Middle frontal gyrus (tissue), 1 donor: ENCODE measurements at regions not wholly inside any gene's neighbourhood (a gene's known extent, or its start where the extent isn't known, plus 50 kb on each side); places are given as distances from the start of the nearest gene placed in this dataset.
"Not testable (repeated sequence)": the region's sequence is repeated elsewhere in the genome, so short reads cannot be mapped to it uniquely, and the experiment has no call there.

ENCODE experiments used
- DNase-seq: peaks from one replicate; pipeline ENCODE4 v3.0.0-alpha.2; 2015; ENCODE audit warnings: low spot score; ENCODE audit errors: extremely low spot score

DNA sequence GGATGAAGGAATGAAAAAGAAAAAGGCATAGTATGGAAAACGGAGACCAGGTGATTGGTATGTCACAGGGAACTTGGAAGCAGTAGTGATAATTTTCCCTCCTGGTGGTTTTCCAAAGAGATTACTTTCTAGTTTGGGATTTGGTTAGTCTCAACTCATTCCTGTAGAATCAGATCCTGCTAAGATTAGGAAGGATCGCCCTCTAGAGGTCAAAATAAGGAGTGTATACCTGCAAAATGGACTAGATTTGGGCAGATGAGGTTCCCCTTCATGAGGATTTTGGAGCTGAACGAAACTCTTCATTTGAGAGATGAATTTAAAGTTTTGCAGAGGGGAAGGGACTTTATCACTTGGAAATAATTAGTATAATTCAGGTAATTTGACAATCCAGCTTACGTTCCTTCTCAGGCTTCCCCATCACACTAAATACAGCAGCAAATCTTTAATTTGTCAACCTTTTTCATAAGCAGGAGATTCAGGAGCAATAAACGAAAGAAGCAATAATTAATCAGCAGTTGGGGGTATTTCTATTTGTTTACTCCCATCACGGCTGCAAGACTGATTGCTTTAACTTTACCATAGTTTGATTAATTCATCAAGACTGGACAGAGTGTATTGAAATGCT, 65.2 kb downstream of the CCDC195 start:
- DNase-seq = peak; percentile 58

DNA sequence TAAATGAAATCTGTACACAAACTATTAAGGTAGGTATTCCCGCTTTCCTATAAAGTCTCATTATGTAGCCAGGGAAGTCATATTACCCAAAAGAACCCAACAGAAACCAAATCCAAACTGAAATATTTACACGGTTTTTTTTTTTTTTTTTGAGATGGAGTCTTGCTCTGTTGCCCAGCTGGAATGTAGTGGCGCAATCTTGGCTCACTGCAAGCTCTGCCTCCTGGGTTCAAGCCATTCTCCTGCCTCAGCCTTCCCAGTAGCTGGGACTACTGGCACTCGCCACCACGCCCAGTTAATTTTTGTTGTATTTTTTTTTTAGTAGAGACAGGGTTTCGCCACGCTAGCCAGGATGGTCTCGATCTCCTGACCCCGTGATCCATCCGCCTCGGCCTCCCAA, 62.5 kb upstream of the CUL3 start:
- DNase-seq = not testable (repeated sequence)

DNA sequence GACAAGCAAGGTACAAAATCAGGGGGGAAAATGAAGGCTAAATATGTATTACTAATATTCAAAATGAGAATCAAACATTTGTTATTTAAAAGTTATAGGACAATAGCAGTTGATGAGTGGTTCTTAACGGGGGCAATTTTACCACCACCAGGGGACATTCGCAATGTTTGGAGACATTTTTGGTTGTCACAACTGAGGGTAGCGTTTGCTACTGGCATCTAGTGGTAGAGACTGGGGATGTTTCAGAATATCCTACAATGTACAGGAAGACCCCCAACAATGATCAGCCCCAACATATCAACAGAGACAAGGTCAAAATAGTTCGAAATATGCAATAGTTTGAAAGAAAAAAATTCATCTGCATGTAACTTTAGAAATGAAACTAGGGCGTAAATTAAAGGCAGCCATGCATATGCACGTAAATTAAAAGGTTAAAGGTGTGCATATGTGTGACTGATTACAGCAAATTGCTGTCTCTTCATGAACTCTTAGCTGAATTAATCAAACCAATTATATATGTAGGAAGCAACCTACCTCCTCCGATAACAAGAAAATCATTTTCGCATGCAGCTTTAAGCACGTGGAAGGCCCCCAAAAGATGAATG, 61.2 kb upstream of the CUL3 start:
- no peak for DNase-seq

DNA sequence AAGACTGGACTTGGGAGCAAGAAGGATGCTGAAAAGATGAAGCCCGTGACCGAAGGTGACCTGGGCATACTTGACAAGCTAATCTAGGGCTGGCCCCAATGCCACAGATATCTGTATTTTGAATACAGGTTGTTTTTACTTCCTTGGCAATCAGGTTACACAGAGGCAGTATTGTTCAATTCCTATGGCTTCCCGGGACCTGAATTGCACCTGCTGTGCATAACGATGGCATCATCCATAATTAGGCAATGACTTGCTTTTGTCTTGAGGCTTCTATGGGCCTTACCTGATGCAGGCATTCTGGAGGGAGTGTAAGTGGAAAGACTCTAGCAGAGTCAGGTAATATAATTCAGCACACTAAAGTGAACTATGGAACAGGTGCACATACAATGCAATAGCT, 60.6 kb upstream of the CUL3 start:
- no peak for DNase-seq

DNA sequence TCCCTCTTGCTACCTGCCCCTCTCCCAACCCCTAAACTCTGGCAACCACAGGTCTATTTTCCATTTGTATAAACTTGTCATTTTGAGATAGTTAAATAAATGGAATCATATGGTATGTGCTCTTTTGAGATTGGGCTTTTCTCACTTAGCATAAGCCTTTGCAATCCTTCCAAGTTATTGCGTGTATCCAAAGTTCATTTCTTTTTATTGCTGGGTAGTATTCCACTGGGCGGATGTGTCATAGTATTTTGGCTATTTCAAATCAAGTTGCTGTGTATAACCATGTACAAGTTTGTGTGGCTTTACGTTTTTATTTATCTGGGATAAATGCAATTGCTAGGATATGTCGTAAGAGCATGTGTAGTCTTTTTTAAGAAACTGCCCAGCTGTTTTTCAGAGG, 55.5 kb upstream of the CUL3 start:
- no peak for DNase-seq

DNA sequence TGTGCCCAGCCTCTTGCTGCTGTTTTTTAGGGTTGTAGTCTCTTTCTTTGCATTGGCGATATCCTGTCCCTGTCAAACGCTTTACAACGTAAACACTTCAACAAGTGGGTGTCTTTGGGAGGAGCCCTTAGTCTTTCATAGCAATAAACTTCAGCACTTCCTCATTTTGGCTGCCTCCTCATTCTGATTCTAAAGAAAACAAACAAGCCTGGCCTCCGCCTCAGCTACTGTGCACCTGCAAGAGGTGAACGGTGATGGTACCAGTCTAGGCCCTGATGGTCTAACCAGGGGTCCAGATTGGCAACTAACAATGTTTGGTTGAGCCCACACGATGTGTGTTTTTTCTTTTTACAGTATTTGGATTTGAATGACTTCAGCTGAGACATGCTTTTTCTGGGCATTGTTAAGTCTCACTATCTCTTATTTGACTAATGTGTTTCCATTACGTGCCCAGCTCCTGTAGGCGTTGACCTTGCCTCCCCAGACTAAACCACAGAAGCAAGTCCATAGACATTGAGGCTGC, 53.2 kb upstream of the CUL3 start:
- no peak for DNase-seq
